Adrenal gland (tissue), 5 donors: ENCODE measurements at regions not wholly inside any gene's neighbourhood (a gene's known extent, or its start where the extent isn't known, plus 50 kb on each side); places are given as distances from the start of the nearest gene placed in this dataset.

ENCODE experiments used
- POLR2A ChIP-seq, 2 donors: fragments of 450-650 bp; IDR thresholded peaks; one replicate each; pipeline ENCODE4 v1.6.1; 2017; ENCODE audit warnings: antibody characterized with exemption in 2 of 2, mild to moderate bottlenecking in 2 of 2, moderate library complexity in 1 of 2
- TF ChIP-seq, protein P1 (sequence below), 6 experiments: fragments of 450-650 bp in 4 of 6; fragments of 200-600 bp in 2 of 6; sonication (generic) in 1 of 6; IDR thresholded peaks; 1 replicate in 5 of 6; 2 replicates in 1 of 6; pipeline versions ENCODE4 v1.5.1 to v1.8.0; 2016 to 2021; ENCODE audit warnings: antibody characterized with exemption in 6 of 6, mild to moderate bottlenecking in 2 of 6, moderate library complexity in 1 of 6
- donor health status: DM: no; HTN: no; CAD: no.

DNA sequence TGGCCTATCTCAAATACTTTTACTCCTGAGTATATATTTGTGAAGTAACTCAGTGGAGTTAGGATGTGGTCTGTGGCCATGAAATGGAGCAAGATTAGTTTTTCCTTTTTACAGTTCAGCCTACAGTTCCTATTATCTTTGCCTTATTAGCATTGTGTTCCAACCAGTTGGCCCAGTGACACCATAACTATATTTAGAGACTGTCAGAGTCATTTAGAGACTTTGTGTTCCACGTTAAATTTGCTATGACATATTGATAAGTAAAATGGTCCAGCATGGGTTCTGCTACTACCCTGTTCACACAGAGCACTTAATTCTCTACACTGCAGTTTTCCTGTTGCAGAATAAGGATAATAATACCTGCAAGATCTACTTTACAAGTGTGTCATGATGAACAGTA, 68.3 kb upstream of the RAB11FIP2 start:
- TF ChIP-seq, protein P1, sequence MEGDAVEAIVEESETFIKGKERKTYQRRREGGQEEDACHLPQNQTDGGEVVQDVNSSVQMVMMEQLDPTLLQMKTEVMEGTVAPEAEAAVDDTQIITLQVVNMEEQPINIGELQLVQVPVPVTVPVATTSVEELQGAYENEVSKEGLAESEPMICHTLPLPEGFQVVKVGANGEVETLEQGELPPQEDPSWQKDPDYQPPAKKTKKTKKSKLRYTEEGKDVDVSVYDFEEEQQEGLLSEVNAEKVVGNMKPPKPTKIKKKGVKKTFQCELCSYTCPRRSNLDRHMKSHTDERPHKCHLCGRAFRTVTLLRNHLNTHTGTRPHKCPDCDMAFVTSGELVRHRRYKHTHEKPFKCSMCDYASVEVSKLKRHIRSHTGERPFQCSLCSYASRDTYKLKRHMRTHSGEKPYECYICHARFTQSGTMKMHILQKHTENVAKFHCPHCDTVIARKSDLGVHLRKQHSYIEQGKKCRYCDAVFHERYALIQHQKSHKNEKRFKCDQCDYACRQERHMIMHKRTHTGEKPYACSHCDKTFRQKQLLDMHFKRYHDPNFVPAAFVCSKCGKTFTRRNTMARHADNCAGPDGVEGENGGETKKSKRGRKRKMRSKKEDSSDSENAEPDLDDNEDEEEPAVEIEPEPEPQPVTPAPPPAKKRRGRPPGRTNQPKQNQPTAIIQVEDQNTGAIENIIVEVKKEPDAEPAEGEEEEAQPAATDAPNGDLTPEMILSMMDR (IDR thresholded peaks at IDR 0.05): no peak
- TF ChIP-seq POLR2A (IDR thresholded peaks at IDR 0.05): no peak
